NCI-H2196 (cell line): ENCODE measurements at regions not wholly inside any gene's neighbourhood (a gene's known extent, or its start where the extent isn't known, plus 50 kb on each side); places are given as distances from the start of the nearest gene placed in this dataset.

ENCODE experiments used
- DNase-seq: peaks from one replicate; lab custom pipeline; 2025; ENCODE audit not compliant: unreplicated experiment; lab: John Stamatoyannopoulos, UW

- DNase-seq: no peak
Measured at GRCh38 chr3:127106053-127106452, 86.9 kb upstream of the PRR23E start.

GRCh38 chr3:127106456-127106855, 86.5 kb upstream of the PRR23E start:
- no peak for DNase-seq

GRCh38 chr3:127107002-127107401, 85.9 kb upstream of the PRR23E start:
- no peak for DNase-seq

GRCh38 chr3:127107491-127108375, 85.2 kb upstream of the PRR23E start:
- no peak for DNase-seq

GRCh38 chr3:127108796-127109195, 84.1 kb upstream of the PRR23E start:
- no peak for DNase-seq

GRCh38 chr3:127110982-127111693, 81.8 kb upstream of the PRR23E start:
- no peak for DNase-seq

- DNase-seq: no peak
Measured at GRCh38 chr3:127112796-127113570, 79.9 kb upstream of the PRR23E start.

- DNase-seq: no peak
Measured at GRCh38 chr3:127113571-127113891, 79.4 kb upstream of the PRR23E start.

GRCh38 chr3:127114337-127115070, 78.4 kb upstream of the PRR23E start:
- DNase-seq: no peak

GRCh38 chr3:127115691-127116351, 77.1 kb upstream of the PRR23E start:
- DNase-seq: no peak

GRCh38 chr3:127118366-127118765, 74.6 kb upstream of the PRR23E start:
- no peak for DNase-seq

GRCh38 chr3:127119693-127120464, 73.1 kb upstream of the PRR23E start:
- DNase-seq: no peak

GRCh38 chr3:127120851-127121647, 71.9 kb upstream of the PRR23E start:
- no peak for DNase-seq

- DNase-seq: no peak
Measured at GRCh38 chr3:127121885-127122284, 71.0 kb upstream of the PRR23E start.

- DNase-seq: no peak
Measured at GRCh38 chr3:127123533-127123932, 69.4 kb upstream of the PRR23E start.

- no peak for DNase-seq
Measured at GRCh38 chr3:127124120-127124519, 68.8 kb upstream of the PRR23E start.

GRCh38 chr3:127131424-127132170, 61.3 kb upstream of the PRR23E start:
- no peak for DNase-seq

GRCh38 chr3:127132876-127133275, 60.1 kb upstream of the PRR23E start:
- no peak for DNase-seq
